ENCODE measurements at regions not wholly inside any gene's neighbourhood (a gene's known extent, or its start where the extent isn't known, plus 50 kb on each side); places are given as distances from the start of the nearest gene placed in this dataset.

GRCh38 chr3:25854214-25854613 is 64.3 kb downstream of the OXSM start:
- ATAC-seq (ENCODE audit: low read depth) (peak; percentile 85), DNase-seq (ENCODE audit: low spot score) (no peak)
- peak overlapping the region; percentile 50 for H3K27ac ChIP-seq (ENCODE audit: poor library complexity, severe bottlenecking)
- no peaks in the 10 kb centered on the region for H3K36me3 ChIP-seq (ENCODE audit: low read depth)
- TF ChIP-seq CTCF (IDR thresholded peaks at IDR 0.05; ENCODE audit: poor library complexity, severe bottlenecking) = no peak
- H3K4me1 ChIP-seq (ENCODE audit: insufficient read depth, poor library complexity, severe bottlenecking) = peaks cover 20% of the 10 kb centered on the region
- no peaks in the 10 kb centered on the region for H3K9me3 ChIP-seq (ENCODE audit: severe bottlenecking)
- no peaks in the 10 kb centered on the region for H3K27me3 ChIP-seq (ENCODE audit: insufficient read depth, poor library complexity, severe bottlenecking)
- no peak overlapping the region for H3K4me3 ChIP-seq (ENCODE audit: severe bottlenecking)

- Histone ChIP-seq H3K9me3 (ENCODE audit: severe bottlenecking) (no peaks in the 10 kb centered on the region), H3K4me1 (ENCODE audit: insufficient read depth, poor library complexity, severe bottlenecking) (peaks cover 20% of the 10 kb centered on the region), H3K4me3 (ENCODE audit: severe bottlenecking) (no peak overlapping the region), H3K27ac (ENCODE audit: poor library complexity, severe bottlenecking) (peak overlapping the region; percentile 50), H3K27me3 (ENCODE audit: insufficient read depth, poor library complexity, severe bottlenecking) (no peaks in the 10 kb centered on the region), H3K36me3 (ENCODE audit: low read depth) (no peaks in the 10 kb centered on the region)
- DNase-seq (ENCODE audit: low spot score) (no peak), ATAC-seq (ENCODE audit: low read depth) (peak; percentile 78)
- TF ChIP-seq CTCF (IDR thresholded peaks at IDR 0.05; ENCODE audit: poor library complexity, severe bottlenecking) = no peak
These were observed 64.7 kb downstream of the OXSM start for GRCh38 chr3:25854635-25855034.

GRCh38 chr3:25855266-25855784 is 65.4 kb downstream of the OXSM start:
- peak overlapping the region; percentile 50 for H3K27ac ChIP-seq (ENCODE audit: poor library complexity, severe bottlenecking)
- peaks cover 20% of the 10 kb centered on the region for H3K4me1 ChIP-seq (ENCODE audit: insufficient read depth, poor library complexity, severe bottlenecking)
- no peak for TF ChIP-seq CTCF (IDR thresholded peaks at IDR 0.05; ENCODE audit: poor library complexity, severe bottlenecking)
- DNase-seq (ENCODE audit: low spot score) (no peak), ATAC-seq (ENCODE audit: low read depth) (no peak)
- H3K27me3 ChIP-seq (ENCODE audit: insufficient read depth, poor library complexity, severe bottlenecking) = no peaks in the 10 kb centered on the region
- no peak overlapping the region for H3K4me3 ChIP-seq (ENCODE audit: severe bottlenecking)
- H3K36me3 ChIP-seq (ENCODE audit: low read depth) = no peaks in the 10 kb centered on the region
- no peaks in the 10 kb centered on the region for H3K9me3 ChIP-seq (ENCODE audit: severe bottlenecking)

- Histone ChIP-seq H3K9me3 (ENCODE audit: severe bottlenecking) (no peaks in the 10 kb centered on the region), H3K36me3 (ENCODE audit: low read depth) (no peaks in the 10 kb centered on the region), H3K4me1 (ENCODE audit: insufficient read depth, poor library complexity, severe bottlenecking) (peaks cover 20% of the 10 kb centered on the region), H3K4me3 (ENCODE audit: severe bottlenecking) (no peak overlapping the region), H3K27ac (ENCODE audit: poor library complexity, severe bottlenecking) (no peak overlapping the region), H3K27me3 (ENCODE audit: insufficient read depth, poor library complexity, severe bottlenecking) (no peaks in the 10 kb centered on the region)
- peak; percentile 75 for TF ChIP-seq CTCF (IDR thresholded peaks at IDR 0.05; ENCODE audit: poor library complexity, severe bottlenecking)
- DNase-seq (ENCODE audit: low spot score) (no peak), ATAC-seq (ENCODE audit: low read depth) (no peak)
These were observed 67.1 kb downstream of the OXSM start for GRCh38 chr3:25856902-25857518.

GRCh38 chr3:25861566-25861965 is 71.7 kb downstream of the OXSM start:
- Histone ChIP-seq H3K4me3 (ENCODE audit: severe bottlenecking) (no peak overlapping the region), H3K4me1 (ENCODE audit: insufficient read depth, poor library complexity, severe bottlenecking) (no peaks in the 10 kb centered on the region), H3K27ac (ENCODE audit: poor library complexity, severe bottlenecking) (no peak overlapping the region), H3K36me3 (ENCODE audit: low read depth) (no peaks in the 10 kb centered on the region), H3K27me3 (ENCODE audit: insufficient read depth, poor library complexity, severe bottlenecking) (no peaks in the 10 kb centered on the region), H3K9me3 (ENCODE audit: severe bottlenecking) (no peaks in the 10 kb centered on the region)
- no peak for TF ChIP-seq CTCF (IDR thresholded peaks at IDR 0.05; ENCODE audit: poor library complexity, severe bottlenecking)
- DNase-seq (ENCODE audit: low spot score) (no peak), ATAC-seq (ENCODE audit: low read depth) (no peak)
